GM12878 (cell line): ENCODE measurements at regions not wholly inside any gene's neighbourhood (a gene's known extent, or its start where the extent isn't known, plus 50 kb on each side); places are given as distances from the start of the nearest gene placed in this dataset.

ENCODE experiments used
- ATAC-seq: fragments of 200-7000 bp; cut with Tn5 transposase; 3 replicates; pipeline ENCODE4 v1.9.1; 2020; ENCODE audit warnings: mild to moderate bottlenecking, moderate library complexity
- BruUV-seq: library from RNA; stranded (reverse); fragments of 400-500 nt; replicated peaks from 2 replicates; lab custom pipeline; 2021; lab: Mats Ljungman, UMichigan
- CTCF ChIA-PET: fragments of 300-600 bp; sonication (Branson Sonifier 250); formaldehyde crosslinking; extraction: SDS; loops from one replicate; lab custom pipeline; 2021; ENCODE audit warnings: inconsistent platforms; lab: Yijun Ruan, JAX
- POLR2A ChIA-PET: fragments of 350-600 bp; formaldehyde crosslinking; extraction: SDS; loops from one replicate; lab custom pipeline; 2021; ENCODE audit warnings: inconsistent platforms; lab: Charles Lee
- RAD21 ChIA-PET: fragments of 300-600 bp; sonication (Branson Sonifier 250); formaldehyde crosslinking; loops from one replicate; lab custom pipeline; 2023; ENCODE audit warnings: antibody characterized with exemption; ENCODE audit not compliant: unreplicated experiment; lab: Charles Lee
- SMC1A ChIA-PET: fragments of 300-600 bp; sonication (Branson Sonifier 250); formaldehyde crosslinking; loops from one replicate; lab custom pipeline; 2023; ENCODE audit not compliant: unreplicated experiment, uncharacterized antibody; lab: Charles Lee
- DNase-seq: peaks from one replicate; pipeline ENCODE4 v3.0.0-alpha.2; 2011; ENCODE audit warnings: low read depth, low spot score
- FAIRE-seq: peaks from 3 replicates; lab custom pipeline; 2011; peaks lifted over from hg19 to GRCh38; lab: Jason Lieb, UNC
- H2AFZ ChIP-seq: 2 replicates; pipeline ENCODE4 v1.6.0; 2011; ENCODE audit warnings: low read depth, low read length, control low read depth; ENCODE audit not compliant: control insufficient read depth
- H3K27ac ChIP-seq: 2 replicates; pipeline ENCODE4 v1.5.1; 2011; ENCODE audit warnings: control low read depth; ENCODE audit not compliant: control insufficient read depth, insufficient read depth
- H3K27me3 ChIP-seq, 2 experiments: replicated peaks in 1 of 2; 2 replicates each; pipeline versions ENCODE4 v1.6.0 to v1.6.1; 2011; ENCODE audit warnings: low read length in 1 of 2; ENCODE audit not compliant: control insufficient read depth in 2 of 2, insufficient read depth in 2 of 2
- H3K36me3 ChIP-seq, 2 experiments: 2 replicates each; pipeline ENCODE4 v1.5.1; 2011; ENCODE audit warnings: low read length in 1 of 2; ENCODE audit not compliant: control insufficient read depth in 2 of 2, insufficient read depth in 2 of 2
- H3K4me1 ChIP-seq: 2 replicates; pipeline ENCODE4 v1.6.1; 2011; ENCODE audit warnings: mild to moderate bottlenecking, low read length, moderate library complexity, mixed read lengths; ENCODE audit not compliant: control insufficient read depth, insufficient read depth
- H3K4me2 ChIP-seq: 2 replicates; pipeline ENCODE4 v1.6.0; 2011; ENCODE audit warnings: control low read depth; ENCODE audit not compliant: control insufficient read depth, insufficient read depth
- H3K4me3 ChIP-seq: fragments of 200-600 bp; sonication (generic); 2 replicates; pipeline ENCODE4 v1.5.1; 2016
- H3K79me2 ChIP-seq: 2 replicates; pipeline ENCODE4 v1.6.0; 2011; ENCODE audit warnings: low read length; ENCODE audit not compliant: control insufficient read depth, insufficient read depth
- H3K9ac ChIP-seq: 2 replicates; pipeline ENCODE4 v1.8.0; 2011; ENCODE audit warnings: low read length, control low read depth, mixed read lengths; ENCODE audit not compliant: control insufficient read depth, insufficient read depth
- H3K9me3 ChIP-seq: replicated peaks from 3 replicates; pipeline ENCODE4 v1.5.1; 2011; ENCODE audit warnings: mild to moderate bottlenecking, low read length; ENCODE audit not compliant: control insufficient read depth, insufficient read depth
- H4K20me1 ChIP-seq: 2 replicates; pipeline ENCODE4 v1.6.0; 2011; ENCODE audit not compliant: control insufficient read depth, insufficient read depth
- ATF3 ChIP-seq: IDR thresholded peaks from 2 replicates; pipeline ENCODE4 v1.6.1; 2011; ENCODE audit warnings: low read depth, mild to moderate bottlenecking, low read length, moderate library complexity, borderline replicate concordance; ENCODE audit errors: extremely low read depth
- CBX5 ChIP-seq: sonication (generic); IDR thresholded peaks from 2 replicates; pipeline ENCODE4 v1.6.1; 2016; ENCODE audit warnings: low read depth, moderate library complexity, mild to moderate bottlenecking, inconsistent platforms
- FOXM1 ChIP-seq: IDR thresholded peaks from 2 replicates; pipeline ENCODE4 v1.6.1; 2012; ENCODE audit warnings: low read depth, mild to moderate bottlenecking, inconsistent platforms, low read length, moderate library complexity
- IKZF2 ChIP-seq, 2 experiments: fragments of 450-650 bp; IDR thresholded peaks; 2 replicates each; pipeline ENCODE4 v1.6.1; 2017; ENCODE audit warnings: mild to moderate bottlenecking in 2 of 2, moderate library complexity in 2 of 2
- IRF5 ChIP-seq: fragments of 450-650 bp; IDR thresholded peaks from 2 replicates; pipeline ENCODE4 v1.6.1; 2017; ENCODE audit warnings: borderline replicate concordance
- NFIC ChIP-seq: IDR thresholded peaks from 2 replicates; pipeline ENCODE4 v1.6.1; 2012; ENCODE audit warnings: low read depth, mild to moderate bottlenecking, inconsistent platforms, low read length, moderate library complexity
- SREBF2 ChIP-seq: IDR thresholded peaks from 2 replicates; pipeline ENCODE4 v1.6.1; 2012; ENCODE audit warnings: mild to moderate bottlenecking, low read length
- STAT1 ChIP-seq: fragments of 450-650 bp; conservative IDR thresholded peaks from 2 replicates; pipeline ENCODE4 v1.6.1; 2014; ENCODE audit warnings: antibody characterized with exemption, mild to moderate bottlenecking
- SUPT20H ChIP-seq: IDR thresholded peaks from 2 replicates; pipeline ENCODE4 v1.6.1; 2011; ENCODE audit warnings: low read depth, mild to moderate bottlenecking, low read length, moderate library complexity, borderline replicate concordance; ENCODE audit not compliant: control insufficient read depth
- TCF12 ChIP-seq: IDR thresholded peaks from 2 replicates; pipeline ENCODE4 v1.6.1; 2011; ENCODE audit warnings: low read depth, mild to moderate bottlenecking, low read length
- YY1 ChIP-seq: IDR thresholded peaks from 2 replicates; pipeline ENCODE4 v1.6.1; 2011; ENCODE audit warnings: low read depth, mild to moderate bottlenecking, low read length
- ZNF274 ChIP-seq: IDR thresholded peaks from one replicate; pipeline ENCODE4 v1.8.0; 2011; ENCODE audit not compliant: insufficient read length, insufficient read depth
- ZNF622 ChIP-seq: fragments of 450-650 bp; IDR thresholded peaks from 2 replicates; pipeline ENCODE4 v1.6.1; 2017; ENCODE audit warnings: mild to moderate bottlenecking, inconsistent platforms
- WGBS: methylation state at CpG from one replicate; pipeline ENCODE4 v1.1.6; 2016; ENCODE audit warnings: low lambda C conversion rate; ENCODE audit not compliant: insufficient replicate concordance, insufficient coverage; ENCODE audit errors: missing lambda C conversion rate; 5-methylcytosine and 5-hydroxymethylcytosine counted together
- in situ Hi-C: fragments of 300-500 bp; cut with MboI; formaldehyde crosslinking; loops from 9 replicates; pipeline ENCODE4 v1.14.3; 2018; ENCODE audit warnings: mixed read lengths
- intact Hi-C: fragments of 100-400 bp; cut with micrococcal nuclease; formaldehyde crosslinking; loops from one replicate; pipeline ENCODE4 v1.14.2; 2022; ENCODE audit not compliant: unreplicated experiment

- ChIA-PET POLR2A (no interaction called here), CTCF (no interaction called here), SMC1A (no interaction called here), RAD21 (no interaction called here)
- Histone ChIP-seq H3K4me1 (no peaks in the 10 kb centered on the region), H3K79me2 (no peaks in the 10 kb centered on the region), H3K27me3 (no peaks in the 10 kb centered on the region), H3K9ac (no peak overlapping the region), H3K36me3 (no peaks in the 10 kb centered on the region), H3K27ac (no peak overlapping the region), H4K20me1 (no peaks in the 10 kb centered on the region), H3K4me2 (no peak overlapping the region), H2AFZ (no peak overlapping the region), H3K9me3 (no peaks in the 10 kb centered on the region; the same call in 2 of the 3 replicates), H3K4me3 (no peak overlapping the region)
- BruUV-seq = no TSS peak
- DNase-seq = no peak
- FAIRE-seq = no peak
- no peak for TF ChIP-seq SUPT20H
- TF ChIP-seq TCF12 = no peak
- TF ChIP-seq ATF3 = no peak
- TF ChIP-seq CBX5 = no peak
- no peak for TF ChIP-seq ZNF622
- no peak for TF ChIP-seq ZNF274
- no peak for TF ChIP-seq STAT1
- TF ChIP-seq FOXM1 = no peak
- TF ChIP-seq NFIC = no peak
- TF ChIP-seq IKZF2 (IDR thresholded peaks at IDR 0.05) = no peak
- no peak for TF ChIP-seq YY1
- TF ChIP-seq IRF5 = no peak
- TF ChIP-seq SREBF2 = no peak
- no peak for ATAC-seq
- intact Hi-C loops (no loop called here), in situ Hi-C loops (no loop called here)
- WGBS = 77% methylated on average over 27 of the region's 27 CpGs
Observed at GRCh38 chr22:48750282-48750681, 1077.4 kb downstream of the BRD1 start.
